Lower lobe of right lung (tissue), 2 donors: ENCODE measurements at regions not wholly inside any gene's neighbourhood (a gene's known extent, or its start where the extent isn't known, plus 50 kb on each side); places are given as distances from the start of the nearest gene placed in this dataset.

ENCODE experiments used
- ATAC-seq, 2 donors: fragments of 200-7000 bp; cut with Tn5 transposase; one replicate each; pipeline ENCODE4 v1.9.1; 2020 to 2022; ENCODE audit warnings: mild to moderate bottlenecking in 2 of 2, moderate library complexity in 2 of 2
- DNase-seq: peaks from one replicate; pipeline ENCODE4 v3.0.0-alpha.2; 2020
- H3K27ac ChIP-seq: fragments of 200-600 bp; one replicate; pipeline ENCODE4 v1.8.0; 2022
- H3K27me3 ChIP-seq: fragments of 200-600 bp; one replicate; pipeline ENCODE4 v1.8.0; 2022; ENCODE audit warnings: low read depth
- H3K36me3 ChIP-seq: fragments of 200-600 bp; one replicate; pipeline ENCODE4 v1.8.0; 2022; ENCODE audit warnings: mild to moderate bottlenecking
- H3K4me1 ChIP-seq: fragments of 200-600 bp; one replicate; pipeline ENCODE4 v1.8.0; 2022
- H3K4me3 ChIP-seq: fragments of 200-600 bp; one replicate; pipeline ENCODE4 v1.8.0; 2022; ENCODE audit warnings: mild to moderate bottlenecking
- H3K9me3 ChIP-seq: fragments of 200-600 bp; one replicate; pipeline ENCODE4 v1.8.0; 2022
- CTCF ChIP-seq: fragments of 200-600 bp; IDR thresholded peaks from one replicate; pipeline ENCODE4 v1.8.0; 2022; ENCODE audit warnings: antibody characterized with exemption, mild to moderate bottlenecking
- intact Hi-C: fragments of 100-400 bp; cut with DNase I; formaldehyde crosslinking; loops from one replicate; pipeline ENCODE4 v1.11.0; 2022
- donor health status: DM: no; HTN: yes; CAD: no; lungs with severe emphysema.

GRCh38 chr5:56511326-56511841, 278.3 kb upstream of the ANKRD55 start:
- Histone ChIP-seq H3K27me3 (no peaks in the 10 kb centered on the region), H3K4me1 (no peaks in the 10 kb centered on the region), H3K36me3 (no peaks in the 10 kb centered on the region), H3K27ac (no peak overlapping the region), H3K9me3 (no peaks in the 10 kb centered on the region), H3K4me3 (no peak overlapping the region)
- intact Hi-C loops = no loop called here
- no peak for TF ChIP-seq CTCF
- no peak for ATAC-seq
- no peak for DNase-seq

- ATAC-seq = no peak
- Histone ChIP-seq H3K4me3 (no peak overlapping the region), H3K36me3 (no peaks in the 10 kb centered on the region), H3K9me3 (no peaks in the 10 kb centered on the region), H3K4me1 (no peaks in the 10 kb centered on the region), H3K27me3 (no peaks in the 10 kb centered on the region), H3K27ac (no peak overlapping the region)
- intact Hi-C loops = no loop called here
- no peak for DNase-seq
- TF ChIP-seq CTCF = no peak
Observed at GRCh38 chr5:56508249-56508648, 275.1 kb upstream of the ANKRD55 start.

GRCh38 chr5:56507351-56507930, 274.3 kb upstream of the ANKRD55 start:
- intact Hi-C loops = no loop called here
- no peak for TF ChIP-seq CTCF
- Histone ChIP-seq H3K27ac (no peak overlapping the region), H3K9me3 (no peaks in the 10 kb centered on the region), H3K4me1 (no peaks in the 10 kb centered on the region), H3K27me3 (no peaks in the 10 kb centered on the region), H3K36me3 (no peaks in the 10 kb centered on the region), H3K4me3 (no peak overlapping the region)
- DNase-seq = no peak
- no peak for ATAC-seq

GRCh38 chr5:56506211-56506965, 273.3 kb upstream of the ANKRD55 start:
- H3K27me3 ChIP-seq = no peaks in the 10 kb centered on the region
- ATAC-seq = no peak
- intact Hi-C loops = no loop called here
- H3K36me3 ChIP-seq = no peaks in the 10 kb centered on the region
- no peak overlapping the region for H3K27ac ChIP-seq
- no peaks in the 10 kb centered on the region for H3K4me1 ChIP-seq
- DNase-seq = no peak
- no peak overlapping the region for H3K4me3 ChIP-seq
- H3K9me3 ChIP-seq = no peaks in the 10 kb centered on the region
- TF ChIP-seq CTCF = no peak

- Histone ChIP-seq H3K9me3 (no peaks in the 10 kb centered on the region), H3K27me3 (no peaks in the 10 kb centered on the region), H3K36me3 (no peaks in the 10 kb centered on the region), H3K27ac (no peak overlapping the region), H3K4me3 (no peak overlapping the region), H3K4me1 (no peaks in the 10 kb centered on the region)
- no peak for TF ChIP-seq CTCF
- DNase-seq = no peak
- no peak for ATAC-seq
- intact Hi-C loops = no loop called here
Observed at GRCh38 chr5:56503929-56504328, 270.8 kb upstream of the ANKRD55 start.
